GM19023 (cell line): ENCODE measurements at regions not wholly inside any gene's neighbourhood (a gene's known extent, or its start where the extent isn't known, plus 50 kb on each side); places are given as distances from the start of the nearest gene placed in this dataset.
"Not testable (repeated sequence)": the region's sequence is repeated elsewhere in the genome, so short reads cannot be mapped to it uniquely, and the experiment has no call there.

Experiments
- ATAC-seq: cut with Tn5 transposase; IDR thresholded peaks from one replicate; pipeline ENCODE4 v1.9.1; 2021; ENCODE audit warnings: mild to moderate bottlenecking, moderate library complexity; ENCODE audit not compliant: unreplicated experiment

- ATAC-seq = no peak
These were observed 216.3 kb upstream of the ATXN7L3B start for GRCh38 chr12:74321381-74321780.

- ATAC-seq = no peak
These were observed 214.8 kb upstream of the ATXN7L3B start for GRCh38 chr12:74322792-74323191.

- no peak for ATAC-seq
These were observed 209.0 kb upstream of the ATXN7L3B start for GRCh38 chr12:74328623-74329022.

DNA sequence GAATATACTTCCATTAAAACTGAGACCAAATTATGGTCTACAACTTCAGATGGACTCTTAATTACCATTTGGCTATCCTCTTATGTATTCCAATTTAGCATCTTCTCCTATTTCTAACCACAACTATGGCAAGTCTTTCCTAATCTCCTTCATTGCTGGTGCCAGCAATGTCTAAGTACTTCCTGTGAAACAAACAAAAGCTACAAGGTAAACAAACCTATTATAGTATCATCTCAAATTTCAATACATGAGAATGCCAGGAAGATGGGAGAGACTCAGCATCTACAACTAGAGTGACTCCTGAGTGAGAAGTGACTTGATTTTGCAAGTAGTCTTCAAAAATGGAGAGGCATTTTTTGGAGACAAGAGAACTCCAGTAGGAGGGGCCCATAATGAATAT is 202.9 kb upstream of the ATXN7L3B start:
- ATAC-seq = no peak

DNA sequence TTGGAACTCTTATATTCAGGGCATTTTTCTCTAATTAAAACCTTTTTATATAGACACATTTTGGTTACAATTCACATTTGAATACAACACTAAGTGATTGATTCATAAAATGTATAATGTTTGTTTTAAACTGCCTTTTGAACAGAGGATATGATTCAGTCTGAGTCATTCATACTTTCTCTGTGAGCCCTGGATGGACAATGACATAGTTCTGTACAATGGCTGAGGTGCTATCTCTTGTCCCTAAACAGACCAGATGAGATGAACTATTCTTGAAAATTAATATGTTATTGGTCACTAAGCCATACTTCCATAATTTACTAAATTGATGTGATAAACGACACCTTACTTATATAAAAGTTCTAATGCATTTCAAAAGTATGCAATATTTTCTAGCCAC is 199.7 kb upstream of the ATXN7L3B start:
- ATAC-seq = no peak

DNA sequence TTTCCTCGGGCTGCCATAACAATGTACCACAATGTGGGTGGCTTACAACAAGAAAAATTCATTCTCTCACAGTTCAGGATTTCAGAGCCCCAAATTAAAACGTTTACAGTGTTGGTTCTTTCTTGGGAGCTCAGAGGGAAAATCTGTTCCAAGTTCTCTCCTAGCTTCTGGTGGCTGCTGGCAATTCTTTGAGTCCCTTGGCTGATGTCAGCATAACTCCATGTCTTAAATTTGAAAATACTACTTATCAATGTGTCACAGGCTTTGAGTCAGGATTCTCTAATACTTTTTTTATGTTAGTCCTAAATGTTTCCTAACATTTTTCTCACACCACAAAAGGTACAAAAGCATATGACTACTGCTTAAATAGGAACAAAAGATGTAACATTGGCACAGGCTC is 198.4 kb upstream of the ATXN7L3B start:
- no peak for ATAC-seq

- no peak for ATAC-seq
These were observed 187.7 kb upstream of the ATXN7L3B start for GRCh38 chr12:74349925-74350324.

GRCh38 chr12:74365178-74365964 is 172.3 kb upstream of the ATXN7L3B start:
- peak; percentile 81 for ATAC-seq

- no peak for ATAC-seq
These were observed 166.9 kb upstream of the ATXN7L3B start for GRCh38 chr12:74370608-74371216.

- ATAC-seq = no peak
These were observed 158.5 kb upstream of the ATXN7L3B start for GRCh38 chr12:74379114-74379513.

GRCh38 chr12:74381958-74382357 is 155.7 kb upstream of the ATXN7L3B start:
- ATAC-seq = no peak

- no peak for ATAC-seq
These were observed 154.7 kb upstream of the ATXN7L3B start for GRCh38 chr12:74382983-74383382.

DNA sequence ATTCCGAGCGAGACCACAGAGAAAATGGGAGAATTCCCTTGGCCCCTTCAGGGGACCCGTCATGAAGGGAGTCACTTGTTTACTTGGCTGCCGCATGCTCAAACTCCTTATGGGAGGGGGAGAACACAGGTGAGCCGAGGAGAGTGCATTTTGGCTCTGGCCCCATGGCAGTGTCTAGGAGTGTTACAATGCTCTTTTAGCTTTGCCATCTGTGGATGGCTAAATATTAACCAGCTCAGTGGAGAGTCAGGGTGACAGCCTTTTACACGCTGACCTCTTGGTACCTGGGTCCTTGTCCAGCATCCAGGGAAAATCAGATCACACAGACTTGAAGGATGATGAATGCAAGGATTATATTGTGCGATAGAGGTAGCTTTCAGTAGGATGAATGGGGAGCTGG is 146.4 kb upstream of the ATXN7L3B start:
- no peak for ATAC-seq

DNA sequence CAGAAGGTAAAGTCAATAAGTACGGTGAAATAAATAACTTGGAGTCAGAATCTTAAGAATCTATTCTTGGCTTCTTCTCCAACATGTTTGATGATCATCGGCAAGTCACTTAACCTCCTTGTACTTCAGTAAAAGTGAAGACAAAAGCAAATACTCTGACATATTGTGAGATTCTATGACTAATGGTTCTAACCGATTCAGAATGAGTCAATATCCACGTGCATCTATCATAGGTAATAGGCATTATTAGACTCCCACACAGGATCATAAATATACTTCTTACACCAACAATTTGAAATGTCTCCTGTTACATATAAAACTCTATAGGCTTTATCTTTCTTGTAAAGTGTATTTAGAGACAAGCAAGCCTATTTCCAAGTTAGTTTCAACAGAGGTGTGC is 144.4 kb upstream of the ATXN7L3B start:
- no peak for ATAC-seq

GRCh38 chr12:74394647-74395046 is 143.0 kb upstream of the ATXN7L3B start:
- ATAC-seq = no peak

- no peak for ATAC-seq
These were observed 136.6 kb upstream of the ATXN7L3B start for GRCh38 chr12:74401035-74401434.

DNA sequence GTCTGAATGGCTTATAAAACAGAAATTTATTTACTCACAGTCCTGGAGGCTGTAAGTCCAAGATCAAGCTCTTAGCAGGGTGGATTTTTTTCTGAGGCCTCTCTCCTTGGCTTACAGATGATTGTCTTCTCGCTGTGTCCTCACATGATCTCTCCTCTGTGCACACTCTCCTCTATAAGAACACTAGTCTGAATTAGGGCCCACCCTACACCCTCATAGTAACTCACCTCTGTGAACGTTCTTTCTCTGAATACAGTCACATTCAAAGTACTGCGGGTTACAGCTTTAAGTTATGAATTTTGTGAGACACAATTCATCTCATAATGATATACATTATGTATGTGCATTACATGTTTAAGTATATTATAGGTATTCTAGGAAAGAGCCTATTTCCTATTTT is 135.7 kb upstream of the ATXN7L3B start:
- no peak for ATAC-seq

- ATAC-seq = not testable (repeated sequence)
These were observed 134.5 kb upstream of the ATXN7L3B start for GRCh38 chr12:74403221-74403470.

- no peak for ATAC-seq
These were observed 129.0 kb upstream of the ATXN7L3B start for GRCh38 chr12:74408601-74409166.

DNA sequence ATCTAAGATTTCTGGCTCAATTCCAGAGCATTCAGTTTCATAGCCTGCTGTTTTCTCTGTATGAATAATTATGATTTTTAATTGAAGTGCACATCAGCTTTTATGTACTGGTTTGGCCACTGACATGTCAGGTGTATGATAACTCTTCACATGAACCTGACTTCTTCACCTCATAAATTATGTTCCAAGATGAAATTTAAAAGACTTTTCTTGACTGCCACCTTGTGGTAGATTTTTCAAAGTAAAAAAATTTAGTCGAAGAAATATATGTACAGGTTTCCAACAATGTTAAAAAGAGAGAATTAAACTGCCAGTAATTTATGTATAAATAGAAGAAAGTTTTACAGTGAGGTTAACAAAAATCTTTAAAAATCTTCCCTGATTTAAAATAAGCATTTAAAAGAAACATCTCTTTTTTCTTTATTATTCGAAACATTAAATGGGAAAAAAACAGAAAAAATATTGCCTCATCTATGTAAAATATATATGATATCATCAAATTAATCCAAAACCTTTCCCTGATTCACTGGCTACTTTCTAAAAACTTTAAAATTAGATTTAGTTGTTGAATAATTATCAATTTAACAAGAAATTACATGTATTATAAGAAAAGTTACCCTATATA is 124.9 kb upstream of the ATXN7L3B start:
- ATAC-seq = no peak

DNA sequence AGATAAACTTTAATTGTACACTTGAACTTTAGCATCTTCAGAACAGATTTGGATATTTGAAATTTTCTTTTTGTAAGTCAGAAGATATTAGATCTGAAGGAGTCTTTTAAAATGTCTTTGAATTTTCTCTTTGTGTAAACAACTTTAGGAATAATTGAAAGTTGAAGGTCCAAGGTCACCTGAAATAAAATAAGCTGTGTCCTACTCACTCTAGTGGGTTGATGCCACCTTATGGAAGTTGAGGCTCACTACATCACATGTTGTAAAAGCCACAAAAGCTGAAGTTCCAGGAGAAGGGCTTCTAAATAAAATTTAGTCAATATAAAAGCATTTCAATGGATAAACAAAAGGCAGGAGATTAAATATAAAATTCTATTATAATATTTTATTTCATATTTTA is 122.0 kb upstream of the ATXN7L3B start:
- no peak for ATAC-seq

- ATAC-seq = no peak
These were observed 119.1 kb upstream of the ATXN7L3B start for GRCh38 chr12:74418573-74418972.
